Dendritic cell treated with granulocyte-macrophage colony-stimulating factor and Interleukin-4, amounts not matched to agents 40 ng/mL and 50 ng/mL, for 4 days (primary cell): ENCODE measurements at regions not wholly inside any gene's neighbourhood (a gene's known extent, or its start where the extent isn't known, plus 50 kb on each side); places are given as distances from the start of the nearest gene placed in this dataset.

Experiments
- H3K27ac Mint-ChIP-seq: one replicate; pipeline ENCODE4 v1.8.0; 2022; ENCODE audit warnings: mild to moderate bottlenecking, mixed read lengths
- H3K27me3 Mint-ChIP-seq: one replicate; pipeline ENCODE4 v1.8.0; 2022; ENCODE audit warnings: mild to moderate bottlenecking, mixed read lengths
- H3K36me3 Mint-ChIP-seq: one replicate; pipeline ENCODE4 v1.8.0; 2022; ENCODE audit warnings: low read depth, mixed read lengths
- H3K4me1 Mint-ChIP-seq: one replicate; pipeline ENCODE4 v1.8.0; 2022; ENCODE audit warnings: low read depth, mixed read lengths
- H3K4me3 Mint-ChIP-seq: one replicate; pipeline ENCODE4 v1.8.0; 2022; ENCODE audit warnings: mild to moderate bottlenecking, moderate library complexity, mixed read lengths
- H3K9me3 Mint-ChIP-seq: one replicate; pipeline ENCODE4 v1.8.0; 2022; ENCODE audit warnings: mixed read lengths
- intact Hi-C: fragments of 100-400 bp; cut with micrococcal nuclease; formaldehyde crosslinking; loops from one replicate; pipeline ENCODE4 v1.15.0; 2022

DNA sequence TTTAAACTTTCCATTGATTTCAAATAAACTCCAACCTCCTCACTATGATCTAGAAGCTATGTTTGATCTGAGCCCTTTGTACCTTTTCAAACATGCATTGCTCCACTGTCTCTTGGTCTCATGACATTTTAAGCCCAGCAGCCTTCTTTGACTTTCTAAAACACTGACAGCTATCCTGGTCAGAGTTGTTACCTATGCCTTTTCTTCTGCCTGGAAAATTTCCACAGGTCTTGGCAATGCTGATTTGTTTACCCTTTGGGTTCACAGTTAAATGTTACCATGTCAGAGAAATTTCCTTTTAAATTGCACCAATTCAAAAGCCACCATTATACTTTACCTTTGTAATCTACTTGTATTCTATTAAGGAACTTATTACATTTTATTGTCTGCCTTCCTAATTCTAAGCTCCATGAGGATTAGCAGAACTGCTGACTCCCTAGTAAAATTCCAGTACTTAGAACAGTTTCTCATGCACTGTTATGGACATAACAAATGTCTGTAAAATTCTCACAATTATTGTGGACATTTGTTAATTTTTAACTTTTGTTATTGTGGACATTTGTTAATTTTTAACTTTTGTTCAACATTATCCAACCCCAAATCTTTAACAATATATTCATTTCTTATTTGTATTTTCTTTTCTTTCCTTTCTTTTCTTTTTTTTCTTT lies 1064.4 kb downstream of the NCAM2 start:
- no peaks in the 10 kb centered on the region for H3K36me3 Mint-ChIP-seq
- intact Hi-C loops: no loop called here
- peaks cover 28% of the 10 kb centered on the region for H3K9me3 Mint-ChIP-seq
- H3K4me3 Mint-ChIP-seq: no peak overlapping the region
- no peaks in the 10 kb centered on the region for H3K27me3 Mint-ChIP-seq
- no peak overlapping the region for H3K27ac Mint-ChIP-seq
- no peaks in the 10 kb centered on the region for H3K4me1 Mint-ChIP-seq

DNA sequence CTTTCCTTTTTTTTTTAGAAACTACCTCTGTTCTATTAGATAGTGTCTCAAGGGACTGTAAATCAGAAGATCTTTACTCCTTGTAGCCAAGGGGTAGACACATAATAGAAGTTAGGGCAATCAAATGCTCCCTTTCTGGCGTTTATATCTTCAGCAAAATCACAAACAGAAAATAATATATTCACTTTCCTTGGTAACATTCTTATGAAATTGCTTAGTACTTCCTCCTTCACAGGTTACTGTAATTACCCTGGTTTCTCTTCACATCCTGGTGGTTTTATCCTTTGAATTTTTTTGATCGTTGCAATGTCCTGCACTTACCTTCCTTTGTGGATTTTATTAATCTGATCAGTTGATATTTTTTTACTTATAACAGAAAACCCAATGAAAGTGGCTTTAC lies 1064.9 kb downstream of the NCAM2 start:
- Mint-ChIP-seq H3K4me1 (no peaks in the 10 kb centered on the region), H3K27me3 (no peaks in the 10 kb centered on the region), H3K4me3 (no peak overlapping the region), H3K9me3 (peaks cover 28% of the 10 kb centered on the region), H3K27ac (no peak overlapping the region), H3K36me3 (no peaks in the 10 kb centered on the region)
- intact Hi-C loops: no loop called here

DNA sequence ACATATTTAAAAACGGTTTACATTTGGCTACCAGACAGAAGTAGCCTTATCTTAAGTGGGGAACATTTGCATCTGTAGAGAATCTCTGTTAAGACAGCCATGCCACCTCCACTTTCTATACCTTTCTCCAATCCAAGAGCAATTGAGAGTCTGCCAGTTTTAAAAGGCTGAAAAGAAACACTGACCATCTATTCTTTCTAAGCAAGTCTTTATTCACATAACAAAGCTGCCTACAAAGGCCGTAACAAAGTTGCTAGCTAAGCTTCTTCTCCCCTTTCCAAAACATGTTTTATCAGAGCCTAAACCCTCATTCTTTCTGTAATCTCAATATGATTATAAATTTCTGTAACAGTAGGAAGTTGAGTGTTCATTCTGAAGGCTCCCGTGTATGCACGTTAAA lies 1078.3 kb downstream of the NCAM2 start:
- no peaks in the 10 kb centered on the region for H3K36me3 Mint-ChIP-seq
- no peaks in the 10 kb centered on the region for H3K4me1 Mint-ChIP-seq
- H3K27me3 Mint-ChIP-seq: no peaks in the 10 kb centered on the region
- H3K9me3 Mint-ChIP-seq: peaks cover 13% of the 10 kb centered on the region
- H3K4me3 Mint-ChIP-seq: no peak overlapping the region
- intact Hi-C loops: no loop called here
- no peak overlapping the region for H3K27ac Mint-ChIP-seq

DNA sequence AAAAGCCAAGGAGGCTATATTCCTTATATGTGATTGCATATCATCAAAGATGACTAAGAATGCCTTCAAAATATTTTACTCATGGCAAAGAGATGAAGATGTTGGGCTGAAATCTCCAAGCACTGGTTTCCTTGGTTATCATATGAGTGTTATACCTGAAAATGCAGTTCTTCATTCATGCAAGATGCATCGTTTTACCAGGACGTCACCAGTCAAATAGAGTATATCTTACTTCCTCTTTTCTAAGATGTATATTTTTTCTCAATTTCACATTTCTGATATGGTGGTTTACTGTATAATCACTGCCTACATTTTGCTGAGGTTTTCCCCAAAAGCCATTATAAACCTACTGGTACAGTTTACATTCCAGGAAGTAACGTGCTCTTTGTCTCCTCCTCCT lies 1085.7 kb downstream of the NCAM2 start:
- Mint-ChIP-seq H3K27ac (no peak overlapping the region), H3K27me3 (no peaks in the 10 kb centered on the region), H3K4me3 (no peak overlapping the region), H3K4me1 (no peaks in the 10 kb centered on the region), H3K36me3 (no peaks in the 10 kb centered on the region), H3K9me3 (peaks cover 12% of the 10 kb centered on the region)
- intact Hi-C loops: no loop called here

DNA sequence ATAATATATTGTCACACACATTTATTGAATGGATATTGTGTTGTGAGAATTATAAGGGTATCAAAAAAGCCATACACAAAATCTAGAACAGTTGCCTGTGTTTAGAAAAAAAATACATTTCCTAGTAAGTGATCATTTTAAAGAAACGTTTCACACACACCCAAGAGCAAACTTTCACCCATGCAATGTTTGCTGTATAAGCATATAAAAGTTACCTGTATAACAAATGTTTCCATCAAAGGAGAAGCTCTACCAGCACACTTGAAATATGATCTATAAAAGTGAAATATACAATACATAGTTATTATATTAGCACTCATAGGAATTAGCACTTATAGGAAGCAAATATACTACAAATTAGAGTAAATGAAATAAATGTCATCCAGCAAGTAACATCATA lies 1098.1 kb downstream of the NCAM2 start:
- Mint-ChIP-seq H3K9me3 (no peaks in the 10 kb centered on the region), H3K27ac (no peak overlapping the region), H3K4me3 (no peak overlapping the region), H3K4me1 (no peaks in the 10 kb centered on the region), H3K27me3 (no peaks in the 10 kb centered on the region), H3K36me3 (no peaks in the 10 kb centered on the region)
- intact Hi-C loops: no loop called here

DNA sequence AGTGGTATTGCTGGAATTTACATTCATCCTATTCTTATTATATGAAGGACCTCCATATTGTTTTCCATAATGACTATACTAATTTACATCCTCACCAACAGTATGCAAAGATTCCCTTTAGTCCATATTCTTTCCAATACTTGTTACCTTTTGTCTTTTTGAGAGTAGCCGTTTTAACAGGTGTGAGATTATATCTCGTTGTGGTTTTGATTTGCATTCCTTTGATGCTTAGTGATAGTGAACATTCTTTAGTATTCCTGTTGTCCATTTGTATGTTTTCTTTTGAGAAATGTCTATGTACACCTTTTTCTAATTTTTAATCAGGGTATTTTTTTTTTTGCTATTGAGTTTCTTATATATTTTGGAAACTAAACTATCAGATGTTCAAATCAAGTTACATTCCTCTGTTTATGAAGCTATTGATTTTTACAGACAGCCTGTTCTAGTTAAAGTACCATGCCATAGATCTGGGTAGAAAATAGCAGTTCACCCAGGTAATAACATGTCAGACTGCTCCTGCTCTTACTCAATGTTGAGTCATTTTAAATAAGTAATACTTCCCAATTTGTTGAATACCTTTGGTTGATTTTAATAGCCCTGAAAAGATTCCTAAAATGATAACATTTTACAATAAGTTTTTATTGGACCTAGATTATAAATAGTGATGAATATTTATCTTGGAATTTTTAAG lies 1108.7 kb downstream of the NCAM2 start:
- Mint-ChIP-seq H3K9me3 (peaks cover 48% of the 10 kb centered on the region), H3K4me1 (no peaks in the 10 kb centered on the region), H3K36me3 (no peaks in the 10 kb centered on the region), H3K27ac (no peak overlapping the region), H3K4me3 (no peak overlapping the region), H3K27me3 (no peaks in the 10 kb centered on the region)
- intact Hi-C loops: no loop called here

DNA sequence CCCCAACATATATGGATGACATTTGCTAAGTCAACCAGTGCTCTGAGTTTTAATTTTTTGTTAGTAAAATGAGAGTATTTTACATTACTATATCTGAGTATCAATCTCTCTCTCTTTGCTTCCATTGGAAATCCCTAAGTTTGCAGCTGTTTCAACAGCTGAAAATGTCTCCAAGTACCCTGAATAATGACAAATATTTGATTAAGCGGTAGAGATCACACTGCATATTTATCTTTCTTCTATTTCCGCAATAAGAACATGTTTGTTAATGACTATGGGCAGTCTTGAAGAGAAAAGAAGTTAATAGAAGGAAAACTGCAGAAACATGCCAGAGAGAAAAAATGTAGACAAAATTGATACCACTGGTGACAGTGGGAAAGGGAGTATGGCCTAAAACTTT lies 1117.5 kb downstream of the NCAM2 start:
- no peak overlapping the region for H3K27ac Mint-ChIP-seq
- H3K9me3 Mint-ChIP-seq: peaks cover 23% of the 10 kb centered on the region
- H3K27me3 Mint-ChIP-seq: no peaks in the 10 kb centered on the region
- no peak overlapping the region for H3K4me3 Mint-ChIP-seq
- no peaks in the 10 kb centered on the region for H3K36me3 Mint-ChIP-seq
- intact Hi-C loops: no loop called here
- H3K4me1 Mint-ChIP-seq: no peaks in the 10 kb centered on the region

DNA sequence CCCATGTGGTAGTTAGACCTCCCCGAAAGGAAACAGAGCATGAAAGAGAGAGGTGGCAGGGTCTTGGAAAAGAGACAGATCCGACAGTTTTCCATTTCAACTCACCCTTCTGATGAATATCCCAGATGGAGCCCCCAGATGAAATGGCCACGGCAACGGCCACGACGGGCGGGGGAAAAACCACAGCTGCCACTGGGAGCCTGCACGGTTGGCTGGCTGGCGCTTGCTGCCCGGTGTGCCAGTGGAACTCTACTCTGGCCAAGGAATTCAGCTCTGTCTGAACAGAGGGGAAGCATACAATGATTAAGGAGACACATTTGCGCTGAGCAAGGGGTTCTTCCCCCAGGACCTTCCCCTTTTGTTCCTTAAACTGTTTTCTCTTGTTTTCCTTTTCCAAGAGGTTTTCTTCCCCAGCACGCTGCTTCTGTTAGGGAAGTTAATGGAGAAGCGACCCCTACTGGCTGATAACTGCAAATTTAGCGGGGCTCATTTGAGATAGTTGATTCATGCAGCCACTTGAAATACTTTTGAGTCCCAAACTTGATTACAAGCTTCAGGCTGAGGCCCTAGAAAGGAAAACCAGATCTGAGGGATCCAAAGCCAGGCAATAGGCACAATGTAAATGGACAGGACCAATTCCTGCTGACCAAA lies 1122.5 kb downstream of the NCAM2 start:
- Mint-ChIP-seq H3K9me3 (peaks cover 44% of the 10 kb centered on the region), H3K27ac (no peak overlapping the region), H3K36me3 (no peaks in the 10 kb centered on the region), H3K4me3 (no peak overlapping the region), H3K27me3 (no peaks in the 10 kb centered on the region), H3K4me1 (no peaks in the 10 kb centered on the region)
- intact Hi-C loops: no loop called here

DNA sequence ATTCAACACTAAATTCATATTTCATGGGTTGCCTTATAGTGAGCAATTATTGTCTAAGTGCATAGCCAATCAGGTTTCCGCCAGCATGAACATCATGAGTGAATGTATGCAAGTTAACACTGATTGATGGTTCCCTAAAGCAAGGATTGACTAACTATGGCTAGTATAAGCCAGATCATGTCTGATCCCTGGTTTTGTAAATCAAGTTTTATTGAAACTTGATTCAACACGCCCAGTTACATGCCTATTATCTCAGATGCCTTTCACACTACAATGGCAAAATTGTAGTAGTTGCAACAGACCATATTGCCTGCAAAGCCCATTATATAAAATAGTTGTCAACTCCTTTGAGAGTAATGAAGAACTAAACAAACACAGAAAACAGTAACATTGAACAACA lies 1127.4 kb downstream of the NCAM2 start:
- Mint-ChIP-seq H3K4me3 (no peak overlapping the region), H3K9me3 (peaks cover 32% of the 10 kb centered on the region), H3K27ac (no peak overlapping the region), H3K36me3 (no peaks in the 10 kb centered on the region), H3K27me3 (no peaks in the 10 kb centered on the region), H3K4me1 (no peaks in the 10 kb centered on the region)
- intact Hi-C loops: no loop called here

DNA sequence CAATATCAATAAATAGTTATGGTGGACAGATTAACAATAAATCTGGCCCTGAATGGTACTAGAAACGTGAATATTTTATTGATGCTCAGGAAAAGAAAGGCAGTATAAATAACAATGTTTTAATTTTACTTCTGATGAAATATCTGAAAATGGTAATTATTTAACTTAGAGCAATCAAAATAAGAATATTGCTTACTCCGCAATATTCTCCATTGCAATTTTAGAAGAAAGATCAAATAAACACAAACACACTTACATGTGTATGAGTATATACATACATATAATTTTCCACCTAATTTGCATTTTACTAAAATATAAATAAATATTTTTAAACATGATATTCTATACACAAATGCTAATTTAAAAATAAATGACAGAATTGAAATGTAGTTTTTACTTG lies 1130.5 kb downstream of the NCAM2 start:
- no peaks in the 10 kb centered on the region for H3K36me3 Mint-ChIP-seq
- H3K27me3 Mint-ChIP-seq: no peaks in the 10 kb centered on the region
- no peaks in the 10 kb centered on the region for H3K4me1 Mint-ChIP-seq
- no peak overlapping the region for H3K4me3 Mint-ChIP-seq
- H3K9me3 Mint-ChIP-seq: peaks cover 9% of the 10 kb centered on the region
- H3K27ac Mint-ChIP-seq: no peak overlapping the region
- intact Hi-C loops: no loop called here

DNA sequence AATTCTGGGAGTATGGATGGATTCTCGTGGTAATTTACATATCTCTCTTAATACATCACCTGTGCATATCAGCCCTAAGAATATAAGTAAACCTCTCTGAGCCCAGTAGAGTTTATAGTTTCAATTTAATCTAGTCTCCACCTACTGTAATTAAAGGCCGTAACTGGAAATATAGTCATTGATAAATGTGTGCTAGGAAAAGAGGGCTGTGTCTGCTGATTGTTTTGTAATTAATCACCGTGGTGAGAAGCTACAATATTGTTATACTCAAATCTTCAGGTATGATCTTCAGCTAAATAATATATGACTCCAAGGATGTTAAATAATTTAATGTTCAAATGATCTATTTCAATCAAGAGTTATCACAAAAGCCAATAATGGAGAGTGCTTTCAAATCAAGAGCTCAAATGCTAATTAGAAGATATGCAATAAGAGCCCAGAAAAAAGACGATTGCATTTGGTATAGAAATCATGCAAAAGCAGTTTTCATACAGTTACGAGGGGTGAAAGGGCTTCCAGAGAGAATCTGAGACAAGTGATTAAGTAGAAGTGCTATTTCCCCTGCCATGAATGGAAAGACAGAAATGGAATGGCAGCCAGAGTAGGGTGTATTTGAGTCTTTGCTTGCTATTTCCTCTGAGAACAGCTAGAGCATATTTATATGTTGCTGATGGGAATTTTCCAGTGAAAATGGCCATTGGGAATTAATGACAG lies 1134.3 kb downstream of the NCAM2 start:
- H3K4me3 Mint-ChIP-seq: no peak overlapping the region
- no peaks in the 10 kb centered on the region for H3K36me3 Mint-ChIP-seq
- H3K9me3 Mint-ChIP-seq: peaks cover 11% of the 10 kb centered on the region
- H3K27ac Mint-ChIP-seq: no peak overlapping the region
- no peaks in the 10 kb centered on the region for H3K4me1 Mint-ChIP-seq
- intact Hi-C loops: no loop called here
- no peaks in the 10 kb centered on the region for H3K27me3 Mint-ChIP-seq

DNA sequence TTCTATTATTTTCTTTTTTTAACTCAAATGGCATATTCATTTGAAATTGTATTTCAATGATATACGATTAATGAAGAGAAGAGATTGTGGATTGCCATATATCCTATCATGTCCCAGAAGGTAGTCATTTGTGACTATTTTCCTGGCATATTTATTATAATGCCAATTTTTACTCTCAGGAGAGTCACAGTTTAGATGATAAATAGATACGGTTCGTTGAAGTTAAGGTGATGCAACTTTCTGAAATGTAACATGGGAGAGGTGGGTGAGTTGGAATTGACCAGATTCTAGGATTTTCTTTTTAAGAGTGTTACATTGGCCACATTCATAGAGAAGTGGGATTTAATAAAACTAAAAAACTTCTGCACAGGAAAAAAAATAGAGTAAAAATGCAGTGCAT lies 1138.5 kb downstream of the NCAM2 start:
- Mint-ChIP-seq H3K27ac (no peak overlapping the region), H3K4me3 (no peak overlapping the region), H3K9me3 (peaks cover 24% of the 10 kb centered on the region), H3K27me3 (no peaks in the 10 kb centered on the region), H3K4me1 (no peaks in the 10 kb centered on the region), H3K36me3 (no peaks in the 10 kb centered on the region)
- intact Hi-C loops: no loop called here

DNA sequence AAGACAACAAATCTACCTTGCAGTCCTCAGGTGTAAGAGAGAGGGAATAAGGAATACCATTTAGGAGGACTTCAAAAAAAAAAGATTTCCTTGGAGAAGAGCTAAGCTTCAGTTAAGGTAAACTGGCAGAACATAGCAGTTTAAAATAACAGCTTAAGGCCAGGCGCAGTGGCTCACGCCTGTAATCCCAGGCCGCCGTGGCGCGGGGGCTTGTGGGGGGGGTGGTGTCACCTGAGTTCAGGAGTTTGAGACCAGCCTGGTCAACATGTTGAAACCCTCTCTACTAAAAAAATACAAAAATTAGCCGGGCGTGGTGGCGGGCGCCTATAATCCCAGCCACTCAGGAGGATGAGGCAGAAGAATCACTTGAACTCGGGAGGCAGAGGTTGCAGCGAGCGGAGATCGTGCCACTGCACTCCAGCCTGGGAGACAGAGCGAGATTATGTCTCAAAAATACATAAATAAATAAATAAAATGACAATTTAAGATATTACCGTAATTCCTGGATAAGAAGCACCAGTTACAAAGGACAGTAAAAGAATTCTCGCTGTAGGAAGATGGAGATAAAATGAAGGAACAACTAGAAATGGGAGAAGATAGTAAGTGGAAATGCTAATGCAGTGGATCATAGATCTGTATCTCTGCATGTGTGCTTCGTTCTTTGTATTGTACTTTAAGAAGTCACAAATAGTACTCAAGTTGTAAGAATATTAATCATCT lies 1140.2 kb downstream of the NCAM2 start:
- H3K4me1 Mint-ChIP-seq: no peaks in the 10 kb centered on the region
- H3K36me3 Mint-ChIP-seq: no peaks in the 10 kb centered on the region
- H3K27me3 Mint-ChIP-seq: no peaks in the 10 kb centered on the region
- H3K27ac Mint-ChIP-seq: no peak overlapping the region
- intact Hi-C loops: no loop called here
- H3K4me3 Mint-ChIP-seq: no peak overlapping the region
- peaks cover 17% of the 10 kb centered on the region for H3K9me3 Mint-ChIP-seq

DNA sequence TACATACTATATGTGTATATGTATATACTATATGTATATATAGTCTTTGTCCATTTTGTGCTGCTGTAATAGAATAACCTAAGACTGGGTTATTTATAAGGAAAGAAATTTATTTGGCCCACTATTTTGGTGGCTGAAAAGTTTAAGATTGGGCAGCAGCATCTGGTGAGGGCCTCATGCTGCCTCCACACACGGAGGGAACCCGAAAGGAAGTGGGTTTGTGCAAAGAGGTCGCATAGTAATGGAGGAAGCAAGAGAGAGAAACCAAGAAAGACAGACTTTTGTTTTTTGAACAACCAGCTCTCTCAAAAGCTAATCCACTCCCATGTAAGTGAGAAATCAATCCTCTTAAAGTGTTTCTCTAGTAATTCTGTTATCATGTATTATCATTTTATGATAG lies 1147.3 kb downstream of the NCAM2 start:
- H3K27me3 Mint-ChIP-seq: no peaks in the 10 kb centered on the region
- no peaks in the 10 kb centered on the region for H3K36me3 Mint-ChIP-seq
- no peak overlapping the region for H3K27ac Mint-ChIP-seq
- no peaks in the 10 kb centered on the region for H3K4me1 Mint-ChIP-seq
- H3K9me3 Mint-ChIP-seq: peaks cover 24% of the 10 kb centered on the region
- H3K4me3 Mint-ChIP-seq: no peak overlapping the region
- intact Hi-C loops: no loop called here
